Right lobe of liver (tissue), 6 donors: ENCODE measurements at regions not wholly inside any gene's neighbourhood (a gene's known extent, or its start where the extent isn't known, plus 50 kb on each side); places are given as distances from the start of the nearest gene placed in this dataset.

Source experiments
- ATAC-seq, 4 donors: fragments of 200-7000 bp; cut with Tn5 transposase; one replicate each; pipeline ENCODE4 v1.9.1; 2020; ENCODE audit warnings: mild to moderate bottlenecking in 4 of 4, moderate library complexity in 4 of 4
- DNase-seq, 3 donors: peaks; one replicate each; pipeline ENCODE4 v3.0.0-alpha.2; 2020
- H3K27ac ChIP-seq, 3 donors: fragments of 200-600 bp; one replicate each; pipeline ENCODE4 v1.8.0; 2022
- H3K27me3 ChIP-seq, 2 donors: fragments of 200-600 bp; one replicate each; pipeline ENCODE4 v1.8.0; 2022
- H3K36me3 ChIP-seq, 4 donors: fragments of 200-600 bp; sonication (generic) in 1 of 4; one replicate each; pipeline versions ENCODE4 v1.5.1 to v1.8.0; 2017 to 2022; ENCODE audit warnings: control low read depth in 1 of 4
- H3K4me1 ChIP-seq, 4 donors: fragments of 200-600 bp; sonication (generic) in 1 of 4; one replicate each; pipeline versions ENCODE4 v1.5.1 to v1.8.0; 2017 to 2022; ENCODE audit warnings: control low read depth in 1 of 4
- H3K4me3 ChIP-seq, 3 donors: fragments of 200-600 bp; one replicate each; pipeline ENCODE4 v1.8.0; 2022
- H3K9me3 ChIP-seq, 4 donors: fragments of 200-600 bp; sonication (generic) in 1 of 4; one replicate each; pipeline versions ENCODE4 v1.5.1 to v1.8.0; 2017 to 2022; ENCODE audit warnings: control low read depth in 1 of 4
- POLR2A ChIP-seq: fragments of 450-650 bp; IDR thresholded peaks from one replicate; pipeline ENCODE4 v1.6.1; 2017; ENCODE audit warnings: antibody characterized with exemption, mild to moderate bottlenecking
- WGBS: methylation state at CpG from one replicate; pipeline ENCODE4 v1.1.6; 2018; ENCODE audit warnings: low coverage, low lambda C conversion rate; ENCODE audit not compliant: insufficient coverage; ENCODE audit errors: missing lambda C conversion rate; 5-methylcytosine and 5-hydroxymethylcytosine counted together
- intact Hi-C, 2 donors: fragments of 100-400 bp; cut with DNase I; formaldehyde crosslinking; loops; one replicate each; pipeline versions ENCODE4 v1.11.2 to v1.14.1; 2022
- TF ChIP-seq, protein P1 (sequence below), 4 donors: fragments of 200-600 bp in 3 of 4; fragments of 450-650 bp in 1 of 4; IDR thresholded peaks; one replicate each; pipeline versions ENCODE4 v1.5.1 to v1.8.0; 2016 to 2022; ENCODE audit warnings: antibody characterized with exemption in 4 of 4, mild to moderate bottlenecking in 2 of 4
- donor health status: DM: no; HTN: yes; CAD: no.
- donor health status: DM: no; HTN: no; CAD: no.
- donor health status: DM: no; HTN: no; CAD: no.
- donor health status: DM: no; HTN: yes; CAD: no.
- donor health status: DM: no; HTN: yes; CAD: no.

GRCh38 chr16:6297666-6298410 is 1034.8 kb upstream of the RBFOX1 start:
- no peak for ATAC-seq
- whole genome bisulfite sequencing: 43% methylated on average over 3 of the region's 8 CpGs
- TF ChIP-seq, protein P1, sequence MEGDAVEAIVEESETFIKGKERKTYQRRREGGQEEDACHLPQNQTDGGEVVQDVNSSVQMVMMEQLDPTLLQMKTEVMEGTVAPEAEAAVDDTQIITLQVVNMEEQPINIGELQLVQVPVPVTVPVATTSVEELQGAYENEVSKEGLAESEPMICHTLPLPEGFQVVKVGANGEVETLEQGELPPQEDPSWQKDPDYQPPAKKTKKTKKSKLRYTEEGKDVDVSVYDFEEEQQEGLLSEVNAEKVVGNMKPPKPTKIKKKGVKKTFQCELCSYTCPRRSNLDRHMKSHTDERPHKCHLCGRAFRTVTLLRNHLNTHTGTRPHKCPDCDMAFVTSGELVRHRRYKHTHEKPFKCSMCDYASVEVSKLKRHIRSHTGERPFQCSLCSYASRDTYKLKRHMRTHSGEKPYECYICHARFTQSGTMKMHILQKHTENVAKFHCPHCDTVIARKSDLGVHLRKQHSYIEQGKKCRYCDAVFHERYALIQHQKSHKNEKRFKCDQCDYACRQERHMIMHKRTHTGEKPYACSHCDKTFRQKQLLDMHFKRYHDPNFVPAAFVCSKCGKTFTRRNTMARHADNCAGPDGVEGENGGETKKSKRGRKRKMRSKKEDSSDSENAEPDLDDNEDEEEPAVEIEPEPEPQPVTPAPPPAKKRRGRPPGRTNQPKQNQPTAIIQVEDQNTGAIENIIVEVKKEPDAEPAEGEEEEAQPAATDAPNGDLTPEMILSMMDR (IDR thresholded peaks at IDR 0.05): no peak
- TF ChIP-seq POLR2A: no peak

GRCh38 chr16:6286176-6286575 is 1046.5 kb upstream of the RBFOX1 start:
- no peaks in the 10 kb centered on the region for H3K36me3 ChIP-seq
- no peaks in the 10 kb centered on the region for H3K9me3 ChIP-seq
- H3K27ac ChIP-seq: no peak overlapping the region
- WGBS: 82% methylated on average over 2 of the region's 2 CpGs
- no peak for TF ChIP-seq POLR2A
- TF ChIP-seq, protein P1 (IDR thresholded peaks at IDR 0.05): no peak
- ATAC-seq: no peak
- H3K27me3 ChIP-seq: no peaks in the 10 kb centered on the region
- intact Hi-C loops: no loop called here
- H3K4me1 ChIP-seq: no peaks in the 10 kb centered on the region
- DNase-seq: no peak
- no peak overlapping the region for H3K4me3 ChIP-seq

More at GRCh38 chr16:6297666-6298410, 1034.8 kb upstream of the RBFOX1 start:
- Histone ChIP-seq H3K27ac (no peak overlapping the region), H3K4me1 (no peaks in the 10 kb centered on the region), H3K36me3 (no peaks in the 10 kb centered on the region), H3K4me3 (no peak overlapping the region), H3K9me3 (no peaks in the 10 kb centered on the region), H3K27me3 (no peaks in the 10 kb centered on the region)
- intact Hi-C loops: no loop called here
- DNase-seq: no peak

DNA sequence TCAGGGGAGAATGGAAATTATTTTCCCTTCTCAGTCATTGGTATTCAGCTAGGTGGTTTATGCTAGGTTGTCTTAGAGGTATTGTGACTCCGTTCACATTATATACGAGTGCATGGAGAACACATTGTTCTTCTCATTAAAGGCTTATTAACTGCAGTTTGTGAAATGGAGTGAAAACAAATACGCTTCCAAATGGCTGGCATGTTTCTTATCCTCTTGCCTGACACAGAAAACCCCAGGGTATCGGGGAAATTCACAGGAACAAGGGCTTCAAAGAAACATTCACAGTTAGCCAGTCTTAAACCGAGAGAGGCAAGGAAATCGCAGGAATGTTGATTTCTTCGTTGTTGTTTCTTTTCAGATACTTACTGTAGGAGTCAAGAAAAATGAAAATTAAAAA is 1047.9 kb upstream of the RBFOX1 start:
- intact Hi-C loops: no loop called here
- ATAC-seq: no peak
- Histone ChIP-seq H3K9me3 (no peaks in the 10 kb centered on the region), H3K27ac (no peak overlapping the region), H3K4me3 (no peak overlapping the region), H3K4me1 (no peaks in the 10 kb centered on the region), H3K36me3 (no peaks in the 10 kb centered on the region), H3K27me3 (no peaks in the 10 kb centered on the region)
- DNase-seq: no peak
- WGBS: 29% methylated on average over 7 of the region's 7 CpGs
- TF ChIP-seq POLR2A: no peak
- TF ChIP-seq, protein P1 (IDR thresholded peaks at IDR 0.05): no peak

GRCh38 chr16:6281994-6282393 is 1050.7 kb upstream of the RBFOX1 start:
- no peaks in the 10 kb centered on the region for H3K36me3 ChIP-seq
- H3K9me3 ChIP-seq: no peaks in the 10 kb centered on the region
- DNase-seq: no peak
- WGBS: 83% methylated on average over 1 of the region's 1 CpG
- TF ChIP-seq, protein P1 (IDR thresholded peaks at IDR 0.05): no peak
- TF ChIP-seq POLR2A: no peak
- no peaks in the 10 kb centered on the region for H3K27me3 ChIP-seq
- no peaks in the 10 kb centered on the region for H3K4me1 ChIP-seq
- no peak overlapping the region for H3K27ac ChIP-seq
- no peak overlapping the region for H3K4me3 ChIP-seq
- intact Hi-C loops: no loop called here
- ATAC-seq: no peak
